WTC11 (cell line): ENCODE measurements at regions not wholly inside any gene's neighbourhood (a gene's known extent, or its start where the extent isn't known, plus 50 kb on each side); places are given as distances from the start of the nearest gene placed in this dataset.

Experiments
- ATAC-seq: fragments of 200-7000 bp; cut with Tn5 transposase; 2 replicates; pipeline ENCODE4 v1.10.0; 2021; ENCODE audit warnings: mild to moderate bottlenecking, moderate library complexity
- CTCF ChIA-PET: fragments of 300-600 bp; sonication (Branson Sonifier 250); formaldehyde crosslinking; loops from one replicate; lab custom pipeline; 2021; ENCODE audit warnings: antibody characterized with exemption; lab: Charles Lee
- POLR2A ChIA-PET: fragments of 350-600 bp; sonication (Branson Sonifier 250); formaldehyde crosslinking; loops from one replicate; lab custom pipeline; 2021; ENCODE audit warnings: antibody characterized with exemption; lab: Charles Lee
- DNase-seq: peaks from one replicate; pipeline ENCODE4 v3.0.0; 2021; ENCODE audit warnings: low spot score
- H3K27ac Mint-ChIP-seq: 2 replicates; pipeline ENCODE4 v1.8.0; 2021; ENCODE audit warnings: mixed read lengths
- H3K27me3 Mint-ChIP-seq: 2 replicates; pipeline ENCODE4 v1.8.0; 2021; ENCODE audit warnings: low read depth, mild to moderate bottlenecking, moderate library complexity, mixed read lengths
- H3K36me3 Mint-ChIP-seq: 2 replicates; pipeline ENCODE4 v1.8.0; 2021; ENCODE audit warnings: mixed read lengths
- H3K4me1 Mint-ChIP-seq: 2 replicates; pipeline ENCODE4 v1.8.0; 2022; ENCODE audit warnings: mixed read lengths
- H3K4me3 Mint-ChIP-seq: 2 replicates; pipeline ENCODE4 v1.8.0; 2021; ENCODE audit warnings: mild to moderate bottlenecking, moderate library complexity, mixed read lengths
- H3K9me3 Mint-ChIP-seq: 2 replicates; pipeline ENCODE4 v1.8.0; 2021; ENCODE audit warnings: mixed read lengths
- ESRRA ChIP-seq: sonication (generic); formaldehyde crosslinking; IDR thresholded peaks from 2 replicates; pipeline ENCODE4 v1.8.1; 2022; ENCODE audit warnings: mild to moderate bottlenecking, missing genetic modification reagents, borderline replicate concordance
- FOXJ3 ChIP-seq: sonication (generic); formaldehyde crosslinking; IDR thresholded peaks from 2 replicates; pipeline ENCODE4 v1.9.0; 2021; ENCODE audit warnings: missing genetic modification reagents, mild to moderate bottlenecking, borderline replicate concordance
- HMGA2 ChIP-seq: fragments of 250-450 bp; sonication (Bioruptor Pico); IDR thresholded peaks from 2 replicates; pipeline ENCODE4 v1.4.0; 2021; ENCODE audit warnings: mild to moderate bottlenecking, moderate library complexity
- RORB ChIP-seq: fragments of 250-450 bp; sonication (Bioruptor Pico); IDR thresholded peaks from 2 replicates; pipeline ENCODE4 v1.9.0; 2021; ENCODE audit warnings: mild to moderate bottlenecking
- SMAD3 ChIP-seq: sonication (generic); formaldehyde crosslinking; IDR thresholded peaks from 2 replicates; pipeline ENCODE4 v1.8.0; 2022; ENCODE audit warnings: missing genetic modification reagents, mild to moderate bottlenecking, borderline replicate concordance
- SMAD4 ChIP-seq: sonication (generic); formaldehyde crosslinking; IDR thresholded peaks from 2 replicates; pipeline ENCODE4 v1.8.0; 2022; ENCODE audit warnings: mild to moderate bottlenecking, missing genetic modification reagents
- TP53 ChIP-seq: sonication (generic); formaldehyde crosslinking; IDR thresholded peaks from 2 replicates; pipeline ENCODE4 v1.8.1; 2023; ENCODE audit warnings: mild to moderate bottlenecking, missing genetic modification reagents
- ZNF263 ChIP-seq: sonication (generic); formaldehyde crosslinking; IDR thresholded peaks from 2 replicates; pipeline ENCODE4 v1.8.1; 2022; ENCODE audit warnings: low read depth, mild to moderate bottlenecking, moderate library complexity, missing genetic modification reagents
- ZNF396 ChIP-seq: fragments of 250-450 bp; sonication (Bioruptor Pico); IDR thresholded peaks from 2 replicates; pipeline ENCODE4 v1.8.0; 2021; ENCODE audit warnings: mild to moderate bottlenecking, moderate library complexity, borderline replicate concordance
- ZNF416 ChIP-seq: fragments of 250-450 bp; sonication (Bioruptor Pico); IDR thresholded peaks from 2 replicates; pipeline ENCODE4 v1.9.0; 2021; ENCODE audit warnings: mild to moderate bottlenecking, inconsistent platforms
- ZNF423 ChIP-seq: fragments of 250-450 bp; sonication (Bioruptor Pico); IDR thresholded peaks from 2 replicates; pipeline ENCODE4 v2.1.2; 2022; ENCODE audit warnings: mild to moderate bottlenecking, moderate library complexity
- TF ChIP-seq, protein P1 (sequence below): sonication (generic); formaldehyde crosslinking; IDR thresholded peaks from 2 replicates; pipeline ENCODE4 v1.8.0; 2023; ENCODE audit warnings: missing genetic modification reagents
- TF ChIP-seq, protein P2 (sequence below): sonication (generic); formaldehyde crosslinking; IDR thresholded peaks from 2 replicates; pipeline ENCODE4 v1.8.1; 2022; ENCODE audit warnings: low read depth, mild to moderate bottlenecking, moderate library complexity, missing genetic modification reagents, borderline replicate concordance
- TF ChIP-seq, protein P3 (sequence below): sonication (generic); formaldehyde crosslinking; IDR thresholded peaks from 2 replicates; pipeline ENCODE4 v1.8.1; 2022; ENCODE audit warnings: mild to moderate bottlenecking, missing genetic modification reagents, moderate library complexity, borderline replicate concordance
- TF ChIP-seq, protein P4 (sequence below): sonication (generic); formaldehyde crosslinking; IDR thresholded peaks from 2 replicates; pipeline ENCODE4 v1.8.1; 2023; ENCODE audit warnings: mild to moderate bottlenecking, missing genetic modification reagents
- TF ChIP-seq, protein P5 (sequence below): fragments of 250-450 bp; sonication (Bioruptor Pico); IDR thresholded peaks from 2 replicates; pipeline ENCODE4 v2.1.2; 2022; ENCODE audit warnings: mild to moderate bottlenecking, moderate library complexity
- TF ChIP-seq, protein P6 (sequence below): sonication (generic); formaldehyde crosslinking; IDR thresholded peaks from 2 replicates; pipeline ENCODE4 v1.8.0; 2022; ENCODE audit warnings: mild to moderate bottlenecking, missing genetic modification reagents

DNA sequence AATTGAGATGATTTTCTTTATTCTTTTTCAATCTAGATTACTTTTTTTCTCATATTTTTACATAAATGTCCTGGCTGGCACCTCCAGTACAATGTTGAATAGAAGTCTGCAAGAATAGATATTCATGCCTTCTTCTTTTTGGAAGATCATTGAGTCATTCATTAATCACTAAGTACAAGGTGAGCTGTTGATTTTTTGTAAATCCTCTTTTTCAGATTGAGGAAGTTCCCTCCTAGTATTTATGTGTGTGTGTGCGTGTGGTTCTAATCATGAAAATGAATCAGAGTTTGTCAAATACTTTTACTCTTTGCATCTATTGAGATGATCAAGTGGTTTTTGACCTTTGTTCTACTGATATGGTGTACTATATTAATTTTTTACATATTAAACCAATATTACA lies 859.3 kb downstream of the KCNT2 start:
- Mint-ChIP-seq H3K4me1 (peaks cover 18% of the 10 kb centered on the region), H3K4me3 (no peak overlapping the region), H3K27me3 (no peaks in the 10 kb centered on the region), H3K36me3 (peaks cover 5% of the 10 kb centered on the region), H3K9me3 (peaks cover 6% of the 10 kb centered on the region), H3K27ac (no peak overlapping the region)
- ChIA-PET CTCF (no interaction called here), POLR2A (no interaction called here)
- TF ChIP-seq ZNF263 (CRISPR knock-in tag) = no peak
- no peak for TF ChIP-seq ESRRA
- TF ChIP-seq SMAD4 (CRISPR knock-in tag) = no peak
- DNase-seq = no peak
- no peak for ATAC-seq

DNA sequence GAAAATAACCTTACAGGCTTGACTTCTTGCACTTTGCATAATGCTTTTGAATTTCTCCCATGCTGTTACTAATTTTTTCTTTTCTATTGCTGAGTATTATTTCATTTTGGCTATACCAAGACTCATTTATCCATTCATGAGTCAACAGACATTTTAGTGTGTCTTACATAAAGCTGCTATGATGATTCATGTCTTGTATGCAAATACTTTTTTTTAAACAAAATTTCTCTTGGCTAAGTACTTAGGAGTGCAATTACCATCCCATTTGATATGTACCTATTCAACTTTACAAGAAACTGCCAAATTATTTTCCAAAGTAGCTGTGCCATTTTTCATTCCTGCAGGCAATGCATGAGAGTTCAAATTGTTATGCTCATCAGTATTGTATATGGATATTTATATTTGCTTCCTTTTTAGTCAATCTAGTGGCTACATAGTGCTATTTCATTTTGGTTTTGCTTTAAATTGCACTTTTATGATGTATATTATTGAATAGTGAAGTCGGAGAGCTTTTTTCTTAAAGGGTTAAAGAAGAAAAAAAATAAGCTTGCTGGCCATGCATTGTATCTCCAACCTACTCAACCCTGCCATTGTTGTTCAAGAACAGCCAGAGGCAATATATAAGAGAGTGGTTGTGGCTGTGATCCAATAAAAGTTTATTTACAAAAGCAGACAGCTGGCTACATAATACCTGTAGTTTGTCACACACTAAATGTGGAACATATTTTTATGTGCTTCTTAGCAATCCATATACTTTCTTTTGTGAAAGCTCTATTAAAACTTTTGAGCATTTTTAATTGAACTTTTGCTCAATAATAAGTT lies 862.8 kb downstream of the KCNT2 start:
- peaks cover 48% of the 10 kb centered on the region for H3K4me1 Mint-ChIP-seq
- CTCF ChIA-PET = no interaction called here
- no peak for ATAC-seq

More for the DNA sequence above, 862.8 kb downstream of the KCNT2 start:
- TF ChIP-seq FOXJ3 (CRISPR knock-in tag) (no peak), ZNF416 (CRISPR knock-in tag) (no peak), TP53 (CRISPR knock-in tag) (no peak), SMAD3 (CRISPR knock-in tag) (no peak), ZNF396 (CRISPR knock-in tag) (no peak), HMGA2 (no peak), ZNF423 (CRISPR knock-in tag) (no peak), RORB (CRISPR knock-in tag) (no peak)
- TF ChIP-seq, protein P1, sequence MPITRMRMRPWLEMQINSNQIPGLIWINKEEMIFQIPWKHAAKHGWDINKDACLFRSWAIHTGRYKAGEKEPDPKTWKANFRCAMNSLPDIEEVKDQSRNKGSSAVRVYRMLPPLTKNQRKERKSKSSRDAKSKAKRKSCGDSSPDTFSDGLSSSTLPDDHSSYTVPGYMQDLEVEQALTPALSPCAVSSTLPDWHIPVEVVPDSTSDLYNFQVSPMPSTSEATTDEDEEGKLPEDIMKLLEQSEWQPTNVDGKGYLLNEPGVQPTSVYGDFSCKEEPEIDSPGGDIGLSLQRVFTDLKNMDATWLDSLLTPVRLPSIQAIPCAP (CRISPR knock-in tag) = no peak
- TF ChIP-seq, protein P2, sequence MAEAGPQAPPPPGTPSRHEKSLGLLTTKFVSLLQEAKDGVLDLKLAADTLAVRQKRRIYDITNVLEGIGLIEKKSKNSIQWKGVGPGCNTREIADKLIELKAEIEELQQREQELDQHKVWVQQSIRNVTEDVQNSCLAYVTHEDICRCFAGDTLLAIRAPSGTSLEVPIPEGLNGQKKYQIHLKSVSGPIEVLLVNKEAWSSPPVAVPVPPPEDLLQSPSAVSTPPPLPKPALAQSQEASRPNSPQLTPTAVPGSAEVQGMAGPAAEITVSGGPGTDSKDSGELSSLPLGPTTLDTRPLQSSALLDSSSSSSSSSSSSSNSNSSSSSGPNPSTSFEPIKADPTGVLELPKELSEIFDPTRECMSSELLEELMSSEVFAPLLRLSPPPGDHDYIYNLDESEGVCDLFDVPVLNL (CRISPR knock-in tag) = no peak
- TF ChIP-seq, protein P3, sequence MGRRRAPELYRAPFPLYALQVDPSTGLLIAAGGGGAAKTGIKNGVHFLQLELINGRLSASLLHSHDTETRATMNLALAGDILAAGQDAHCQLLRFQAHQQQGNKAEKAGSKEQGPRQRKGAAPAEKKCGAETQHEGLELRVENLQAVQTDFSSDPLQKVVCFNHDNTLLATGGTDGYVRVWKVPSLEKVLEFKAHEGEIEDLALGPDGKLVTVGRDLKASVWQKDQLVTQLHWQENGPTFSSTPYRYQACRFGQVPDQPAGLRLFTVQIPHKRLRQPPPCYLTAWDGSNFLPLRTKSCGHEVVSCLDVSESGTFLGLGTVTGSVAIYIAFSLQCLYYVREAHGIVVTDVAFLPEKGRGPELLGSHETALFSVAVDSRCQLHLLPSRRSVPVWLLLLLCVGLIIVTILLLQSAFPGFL (CRISPR knock-in tag) = no peak
- TF ChIP-seq, protein P4, sequence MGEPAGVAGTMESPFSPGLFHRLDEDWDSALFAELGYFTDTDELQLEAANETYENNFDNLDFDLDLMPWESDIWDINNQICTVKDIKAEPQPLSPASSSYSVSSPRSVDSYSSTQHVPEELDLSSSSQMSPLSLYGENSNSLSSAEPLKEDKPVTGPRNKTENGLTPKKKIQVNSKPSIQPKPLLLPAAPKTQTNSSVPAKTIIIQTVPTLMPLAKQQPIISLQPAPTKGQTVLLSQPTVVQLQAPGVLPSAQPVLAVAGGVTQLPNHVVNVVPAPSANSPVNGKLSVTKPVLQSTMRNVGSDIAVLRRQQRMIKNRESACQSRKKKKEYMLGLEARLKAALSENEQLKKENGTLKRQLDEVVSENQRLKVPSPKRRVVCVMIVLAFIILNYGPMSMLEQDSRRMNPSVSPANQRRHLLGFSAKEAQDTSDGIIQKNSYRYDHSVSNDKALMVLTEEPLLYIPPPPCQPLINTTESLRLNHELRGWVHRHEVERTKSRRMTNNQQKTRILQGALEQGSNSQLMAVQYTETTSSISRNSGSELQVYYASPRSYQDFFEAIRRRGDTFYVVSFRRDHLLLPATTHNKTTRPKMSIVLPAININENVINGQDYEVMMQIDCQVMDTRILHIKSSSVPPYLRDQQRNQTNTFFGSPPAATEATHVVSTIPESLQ (CRISPR knock-in tag) = no peak
- TF ChIP-seq, protein P5, sequence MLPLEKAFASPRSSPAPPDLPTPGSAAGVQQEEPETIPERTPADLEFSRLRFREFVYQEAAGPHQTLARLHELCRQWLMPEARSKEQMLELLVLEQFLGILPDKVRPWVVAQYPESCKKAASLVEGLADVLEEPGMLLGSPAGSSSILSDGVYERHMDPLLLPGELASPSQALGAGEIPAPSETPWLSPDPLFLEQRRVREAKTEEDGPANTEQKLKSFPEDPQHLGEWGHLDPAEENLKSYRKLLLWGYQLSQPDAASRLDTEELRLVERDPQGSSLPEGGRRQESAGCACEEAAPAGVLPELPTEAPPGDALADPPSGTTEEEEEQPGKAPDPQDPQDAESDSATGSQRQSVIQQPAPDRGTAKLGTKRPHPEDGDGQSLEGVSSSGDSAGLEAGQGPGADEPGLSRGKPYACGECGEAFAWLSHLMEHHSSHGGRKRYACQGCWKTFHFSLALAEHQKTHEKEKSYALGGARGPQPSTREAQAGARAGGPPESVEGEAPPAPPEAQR (CRISPR knock-in tag) = no peak
- TF ChIP-seq, protein P6, sequence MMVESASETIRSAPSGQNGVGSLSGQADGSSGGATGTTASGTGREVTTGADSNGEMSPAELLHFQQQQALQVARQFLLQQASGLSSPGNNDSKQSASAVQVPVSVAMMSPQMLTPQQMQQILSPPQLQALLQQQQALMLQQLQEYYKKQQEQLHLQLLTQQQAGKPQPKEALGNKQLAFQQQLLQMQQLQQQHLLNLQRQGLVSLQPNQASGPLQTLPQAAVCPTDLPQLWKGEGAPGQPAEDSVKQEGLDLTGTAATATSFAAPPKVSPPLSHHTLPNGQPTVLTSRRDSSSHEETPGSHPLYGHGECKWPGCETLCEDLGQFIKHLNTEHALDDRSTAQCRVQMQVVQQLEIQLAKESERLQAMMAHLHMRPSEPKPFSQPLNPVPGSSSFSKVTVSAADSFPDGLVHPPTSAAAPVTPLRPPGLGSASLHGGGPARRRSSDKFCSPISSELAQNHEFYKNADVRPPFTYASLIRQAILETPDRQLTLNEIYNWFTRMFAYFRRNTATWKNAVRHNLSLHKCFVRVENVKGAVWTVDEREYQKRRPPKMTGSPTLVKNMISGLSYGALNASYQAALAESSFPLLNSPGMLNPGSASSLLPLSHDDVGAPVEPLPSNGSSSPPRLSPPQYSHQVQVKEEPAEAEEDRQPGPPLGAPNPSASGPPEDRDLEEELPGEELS (CRISPR knock-in tag) = no peak
- peaks cover 3% of the 10 kb centered on the region for H3K9me3 Mint-ChIP-seq
- H3K27ac Mint-ChIP-seq = no peak overlapping the region
- peaks cover under 1% of the 10 kb centered on the region; the same call in 1 of the 2 replicates for H3K36me3 Mint-ChIP-seq
- H3K27me3 Mint-ChIP-seq = no peaks in the 10 kb centered on the region
- no peak for DNase-seq
- POLR2A ChIA-PET = no interaction called here
- H3K4me3 Mint-ChIP-seq = no peak overlapping the region
